ENCODE measurements at regions not wholly inside any gene's neighbourhood (a gene's known extent, or its start where the extent isn't known, plus 50 kb on each side); places are given as distances from the start of the nearest gene placed in this dataset.
"Not testable (repeated sequence)": the region's sequence is repeated elsewhere in the genome, so short reads cannot be mapped to it uniquely, and the experiment has no call there.

DNA sequence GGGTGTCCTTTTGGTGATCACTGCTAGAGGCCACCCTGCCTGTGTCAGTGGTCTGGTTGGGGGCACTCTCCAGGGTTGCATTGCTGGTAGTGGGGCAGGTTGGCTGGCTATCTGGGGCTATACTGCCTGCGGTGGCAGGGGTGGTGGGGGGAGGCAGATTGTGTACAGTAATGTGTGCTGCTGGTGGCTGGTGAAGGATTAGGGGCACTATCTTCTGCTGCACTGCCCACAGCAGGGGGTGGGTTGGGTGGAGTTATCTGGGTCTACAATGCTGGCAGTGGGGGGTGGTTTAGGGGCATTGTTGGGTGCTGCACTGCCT lies 204.0 kb upstream of the WSB1 start:
- no peak overlapping the region for H3K4me3 Mint-ChIP-seq (ENCODE audit: unreplicated experiment)
- H3K27ac Mint-ChIP-seq (ENCODE audit: unreplicated experiment): no peak overlapping the region
- peaks cover 19% of the 10 kb centered on the region for H3K27me3 Mint-ChIP-seq (ENCODE audit: unreplicated experiment)
- DNase-seq (ENCODE audit: low spot score): no peak
- no peaks in the 10 kb centered on the region for H3K4me1 Mint-ChIP-seq (ENCODE audit: unreplicated experiment)
- H3K9me3 Mint-ChIP-seq (ENCODE audit: unreplicated experiment): peaks cover 33% of the 10 kb centered on the region
- peaks cover 18% of the 10 kb centered on the region for H3K36me3 Mint-ChIP-seq (ENCODE audit: low read depth, unreplicated experiment)
- TF ChIP-seq, protein P1, sequence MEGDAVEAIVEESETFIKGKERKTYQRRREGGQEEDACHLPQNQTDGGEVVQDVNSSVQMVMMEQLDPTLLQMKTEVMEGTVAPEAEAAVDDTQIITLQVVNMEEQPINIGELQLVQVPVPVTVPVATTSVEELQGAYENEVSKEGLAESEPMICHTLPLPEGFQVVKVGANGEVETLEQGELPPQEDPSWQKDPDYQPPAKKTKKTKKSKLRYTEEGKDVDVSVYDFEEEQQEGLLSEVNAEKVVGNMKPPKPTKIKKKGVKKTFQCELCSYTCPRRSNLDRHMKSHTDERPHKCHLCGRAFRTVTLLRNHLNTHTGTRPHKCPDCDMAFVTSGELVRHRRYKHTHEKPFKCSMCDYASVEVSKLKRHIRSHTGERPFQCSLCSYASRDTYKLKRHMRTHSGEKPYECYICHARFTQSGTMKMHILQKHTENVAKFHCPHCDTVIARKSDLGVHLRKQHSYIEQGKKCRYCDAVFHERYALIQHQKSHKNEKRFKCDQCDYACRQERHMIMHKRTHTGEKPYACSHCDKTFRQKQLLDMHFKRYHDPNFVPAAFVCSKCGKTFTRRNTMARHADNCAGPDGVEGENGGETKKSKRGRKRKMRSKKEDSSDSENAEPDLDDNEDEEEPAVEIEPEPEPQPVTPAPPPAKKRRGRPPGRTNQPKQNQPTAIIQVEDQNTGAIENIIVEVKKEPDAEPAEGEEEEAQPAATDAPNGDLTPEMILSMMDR (IDR thresholded peaks at IDR 0.05; ENCODE audit: unreplicated experiment): no peak

DNA sequence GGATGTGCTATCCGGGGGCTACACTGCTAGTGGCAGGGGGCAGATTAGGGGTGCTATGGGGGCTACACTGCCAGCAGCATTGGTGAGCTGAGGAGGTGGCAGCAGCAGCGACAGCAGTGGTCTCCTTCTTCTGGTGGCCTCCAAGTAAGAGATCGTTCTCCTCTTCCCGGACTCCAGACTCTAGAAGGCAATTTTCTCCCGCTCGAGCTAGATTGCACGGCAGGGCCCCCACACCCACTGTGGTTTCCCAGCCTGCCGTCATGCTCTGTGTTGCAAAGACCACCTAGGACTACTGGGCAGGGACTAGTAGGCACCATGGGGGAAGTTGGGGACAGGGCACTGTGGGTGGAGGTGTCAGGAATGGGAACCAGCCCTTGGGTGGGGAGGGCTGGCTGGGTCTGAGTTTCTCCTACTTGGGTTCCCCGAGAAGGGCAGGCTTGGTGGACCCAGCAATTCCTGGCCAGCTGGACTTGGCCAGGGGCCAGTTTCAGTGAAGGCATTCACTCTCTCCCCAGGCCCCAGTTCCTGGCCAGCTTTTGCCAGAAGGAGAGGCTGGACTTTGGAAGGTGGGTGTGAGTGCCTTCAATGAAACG lies 203.4 kb upstream of the WSB1 start:
- H3K27ac Mint-ChIP-seq (ENCODE audit: unreplicated experiment); H3K4me1 Mint-ChIP-seq (ENCODE audit: unreplicated experiment); DNase-seq (ENCODE audit: low spot score); H3K4me3 Mint-ChIP-seq (ENCODE audit: unreplicated experiment): not testable (repeated sequence)
- Mint-ChIP-seq H3K27me3 (ENCODE audit: unreplicated experiment) (peaks cover 19% of the 10 kb centered on the region), H3K36me3 (ENCODE audit: low read depth, unreplicated experiment) (peaks cover 18% of the 10 kb centered on the region), H3K9me3 (ENCODE audit: unreplicated experiment) (peaks cover 33% of the 10 kb centered on the region)

DNA sequence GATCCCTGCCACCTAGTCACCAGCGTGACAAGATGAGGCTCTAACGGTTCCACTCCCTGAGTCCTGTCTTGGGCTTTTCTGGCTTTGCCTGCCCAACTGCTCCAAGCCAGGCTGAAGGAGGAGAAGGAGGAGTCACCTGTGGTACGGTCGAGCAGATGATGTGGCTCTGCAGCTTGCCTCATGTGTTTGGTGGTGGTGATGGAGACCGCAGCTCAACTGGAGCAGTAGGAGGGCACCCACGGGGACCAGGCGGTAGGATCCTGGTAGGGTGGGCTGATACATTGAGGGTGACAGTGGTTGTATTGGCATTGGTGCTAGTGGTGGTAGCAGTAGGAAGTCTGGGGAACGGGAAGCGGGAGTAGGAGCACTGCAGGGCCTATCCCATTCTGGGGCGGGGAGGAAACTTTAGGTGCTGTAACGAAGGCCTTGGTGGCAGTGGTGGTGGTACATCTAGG lies 202.8 kb upstream of the WSB1 start:
- Mint-ChIP-seq H3K9me3 (ENCODE audit: unreplicated experiment) (peaks cover 33% of the 10 kb centered on the region), H3K27ac (ENCODE audit: unreplicated experiment) (no peak overlapping the region), H3K27me3 (ENCODE audit: unreplicated experiment) (peaks cover 19% of the 10 kb centered on the region), H3K36me3 (ENCODE audit: low read depth, unreplicated experiment) (peaks cover 18% of the 10 kb centered on the region), H3K4me3 (ENCODE audit: unreplicated experiment) (no peak overlapping the region), H3K4me1 (ENCODE audit: unreplicated experiment) (no peaks in the 10 kb centered on the region)
- no peak for DNase-seq (ENCODE audit: low spot score)
- TF ChIP-seq, protein P1 (IDR thresholded peaks at IDR 0.05; ENCODE audit: unreplicated experiment): no peak

DNA sequence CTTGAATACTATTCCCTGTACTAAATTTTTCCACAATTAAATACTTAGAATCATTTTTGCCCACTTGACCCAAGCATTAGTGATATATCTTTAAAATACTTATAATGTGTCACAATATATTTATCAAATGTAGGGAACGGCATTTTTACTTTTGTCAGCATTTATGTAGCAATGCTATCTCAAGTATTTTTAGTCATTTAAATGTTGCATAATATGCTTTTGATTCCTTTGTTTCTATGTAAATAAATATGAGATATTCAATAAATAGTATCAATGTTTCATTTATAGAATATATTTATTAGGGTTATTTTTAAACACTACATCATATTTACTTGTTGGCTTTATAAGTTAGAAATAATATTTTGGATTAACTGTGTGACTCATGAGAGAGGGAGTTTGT lies 199.7 kb upstream of the WSB1 start:
- H3K4me3 Mint-ChIP-seq (ENCODE audit: unreplicated experiment); H3K27me3 Mint-ChIP-seq (ENCODE audit: unreplicated experiment); H3K4me1 Mint-ChIP-seq (ENCODE audit: unreplicated experiment); H3K27ac Mint-ChIP-seq (ENCODE audit: unreplicated experiment); DNase-seq (ENCODE audit: low spot score): not testable (repeated sequence)
- peaks cover 12% of the 10 kb centered on the region for H3K36me3 Mint-ChIP-seq (ENCODE audit: low read depth, unreplicated experiment)
- peaks cover 23% of the 10 kb centered on the region for H3K9me3 Mint-ChIP-seq (ENCODE audit: unreplicated experiment)

DNA sequence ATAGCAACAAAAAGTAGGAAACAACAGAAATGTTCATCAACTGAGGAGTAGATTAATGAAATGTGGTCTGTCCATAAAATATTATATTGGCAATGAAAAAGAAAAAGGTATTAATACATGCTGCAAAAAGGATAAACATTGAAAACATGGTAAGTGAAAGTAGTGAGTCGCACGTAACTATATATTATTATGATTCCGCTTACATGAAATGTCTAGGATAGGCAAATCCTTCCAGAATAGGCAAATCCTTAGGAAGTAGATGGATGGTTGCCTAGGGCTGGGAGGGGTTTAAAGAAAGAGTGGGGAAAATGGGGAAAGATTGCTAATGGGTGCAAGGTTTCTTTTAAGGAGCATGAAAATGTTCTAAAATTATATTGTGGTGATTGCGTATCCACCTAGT lies 198.1 kb upstream of the WSB1 start:
- not testable (repeated sequence) for H3K4me1 Mint-ChIP-seq (ENCODE audit: unreplicated experiment); H3K27ac Mint-ChIP-seq (ENCODE audit: unreplicated experiment); H3K4me3 Mint-ChIP-seq (ENCODE audit: unreplicated experiment); H3K27me3 Mint-ChIP-seq (ENCODE audit: unreplicated experiment); H3K36me3 Mint-ChIP-seq (ENCODE audit: low read depth, unreplicated experiment); DNase-seq (ENCODE audit: low spot score)
- H3K9me3 Mint-ChIP-seq (ENCODE audit: unreplicated experiment): peaks cover 17% of the 10 kb centered on the region

DNA sequence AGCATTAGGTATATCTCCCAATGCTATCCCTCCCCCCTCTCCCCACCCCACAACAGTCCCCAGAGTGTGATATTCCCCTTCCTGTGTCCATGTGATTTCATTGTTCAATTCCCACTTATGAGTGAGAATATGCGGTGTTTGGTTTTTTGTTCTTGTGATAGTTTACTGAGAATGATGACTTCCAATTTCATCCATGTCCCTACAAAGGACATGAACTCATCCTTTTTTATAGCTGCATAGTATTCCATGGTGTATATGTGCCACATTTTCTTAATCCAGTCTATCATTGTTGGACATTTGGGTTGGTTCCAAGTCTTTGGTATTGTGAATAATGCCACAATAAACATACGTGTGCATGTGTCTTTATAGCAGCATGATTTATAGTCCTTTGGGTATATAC lies 194.6 kb upstream of the WSB1 start:
- not testable (repeated sequence) for DNase-seq (ENCODE audit: low spot score); H3K9me3 Mint-ChIP-seq (ENCODE audit: unreplicated experiment); H3K4me3 Mint-ChIP-seq (ENCODE audit: unreplicated experiment); H3K4me1 Mint-ChIP-seq (ENCODE audit: unreplicated experiment); H3K27ac Mint-ChIP-seq (ENCODE audit: unreplicated experiment); H3K36me3 Mint-ChIP-seq (ENCODE audit: low read depth, unreplicated experiment); H3K27me3 Mint-ChIP-seq (ENCODE audit: unreplicated experiment)

DNA sequence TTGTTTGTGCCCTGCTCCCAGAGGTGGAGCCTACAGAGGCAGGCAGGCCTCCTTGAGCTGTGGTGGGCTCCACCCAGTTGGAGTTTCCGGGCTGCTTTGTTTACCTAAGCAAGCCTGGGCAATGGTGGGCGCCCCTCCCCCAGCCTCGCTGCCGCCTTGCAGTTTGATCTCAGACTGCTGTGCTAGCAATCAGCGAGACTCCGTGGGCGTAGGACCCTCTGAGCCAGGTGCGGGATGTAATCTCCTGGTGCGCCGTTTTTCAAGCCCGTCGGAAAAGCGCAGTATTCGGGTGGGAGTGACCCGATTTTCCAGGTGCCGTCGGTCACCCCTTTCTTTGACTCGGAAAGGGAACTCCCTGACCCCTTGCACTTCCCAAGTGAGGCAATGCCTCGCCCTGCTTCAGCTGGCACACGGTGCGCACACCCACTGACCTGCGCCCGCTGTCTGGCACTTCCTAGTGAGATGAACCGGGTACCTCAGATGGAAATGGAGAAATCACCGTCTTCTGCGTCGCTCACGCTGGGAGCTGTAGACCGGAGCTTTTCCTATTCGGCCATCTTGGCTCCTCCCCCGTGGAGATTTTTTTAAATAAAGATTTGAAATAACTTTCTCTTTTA lies 189.2 kb upstream of the WSB1 start:
- not testable (repeated sequence) for H3K4me3 Mint-ChIP-seq (ENCODE audit: unreplicated experiment); H3K4me1 Mint-ChIP-seq (ENCODE audit: unreplicated experiment); H3K36me3 Mint-ChIP-seq (ENCODE audit: low read depth, unreplicated experiment); DNase-seq (ENCODE audit: low spot score); H3K27me3 Mint-ChIP-seq (ENCODE audit: unreplicated experiment); H3K27ac Mint-ChIP-seq (ENCODE audit: unreplicated experiment)
- peaks cover 13% of the 10 kb centered on the region for H3K9me3 Mint-ChIP-seq (ENCODE audit: unreplicated experiment)
